ENCODE measurements at regions not wholly inside any gene's neighbourhood (a gene's known extent, or its start where the extent isn't known, plus 50 kb on each side); places are given as distances from the start of the nearest gene placed in this dataset.

DNA sequence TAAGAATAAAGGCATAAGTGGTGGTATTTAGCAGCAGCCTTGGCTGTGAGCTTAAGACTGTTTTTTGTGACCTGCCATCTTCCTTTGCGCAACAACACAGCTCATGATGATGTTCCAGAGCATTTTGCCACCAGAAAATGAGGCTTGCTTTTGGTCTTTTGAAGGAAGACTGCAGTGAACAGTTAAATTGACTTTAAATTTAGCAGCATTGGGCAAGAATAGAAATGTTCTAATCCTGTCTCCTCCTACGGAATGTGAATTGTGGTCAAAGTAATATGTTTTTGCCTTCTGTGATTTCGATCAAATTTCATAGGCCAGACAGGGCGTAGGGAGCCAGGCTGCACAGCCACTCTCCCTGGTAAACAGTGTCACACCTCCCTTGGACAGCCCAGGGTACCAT, 460.7 kb upstream of the RASGRP1 start:
- TF ChIP-seq, protein P1, sequence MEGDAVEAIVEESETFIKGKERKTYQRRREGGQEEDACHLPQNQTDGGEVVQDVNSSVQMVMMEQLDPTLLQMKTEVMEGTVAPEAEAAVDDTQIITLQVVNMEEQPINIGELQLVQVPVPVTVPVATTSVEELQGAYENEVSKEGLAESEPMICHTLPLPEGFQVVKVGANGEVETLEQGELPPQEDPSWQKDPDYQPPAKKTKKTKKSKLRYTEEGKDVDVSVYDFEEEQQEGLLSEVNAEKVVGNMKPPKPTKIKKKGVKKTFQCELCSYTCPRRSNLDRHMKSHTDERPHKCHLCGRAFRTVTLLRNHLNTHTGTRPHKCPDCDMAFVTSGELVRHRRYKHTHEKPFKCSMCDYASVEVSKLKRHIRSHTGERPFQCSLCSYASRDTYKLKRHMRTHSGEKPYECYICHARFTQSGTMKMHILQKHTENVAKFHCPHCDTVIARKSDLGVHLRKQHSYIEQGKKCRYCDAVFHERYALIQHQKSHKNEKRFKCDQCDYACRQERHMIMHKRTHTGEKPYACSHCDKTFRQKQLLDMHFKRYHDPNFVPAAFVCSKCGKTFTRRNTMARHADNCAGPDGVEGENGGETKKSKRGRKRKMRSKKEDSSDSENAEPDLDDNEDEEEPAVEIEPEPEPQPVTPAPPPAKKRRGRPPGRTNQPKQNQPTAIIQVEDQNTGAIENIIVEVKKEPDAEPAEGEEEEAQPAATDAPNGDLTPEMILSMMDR (conservative IDR thresholded peaks at IDR 0.05; ENCODE audit: control insufficient read depth, insufficient read depth, low read depth, low read length): no peak
- peak; percentile 29 for DNase-seq (ENCODE audit: low read depth)
- H3K4me3 ChIP-seq (ENCODE audit: control insufficient read depth, low read depth, low read length): no peak overlapping the region

DNA sequence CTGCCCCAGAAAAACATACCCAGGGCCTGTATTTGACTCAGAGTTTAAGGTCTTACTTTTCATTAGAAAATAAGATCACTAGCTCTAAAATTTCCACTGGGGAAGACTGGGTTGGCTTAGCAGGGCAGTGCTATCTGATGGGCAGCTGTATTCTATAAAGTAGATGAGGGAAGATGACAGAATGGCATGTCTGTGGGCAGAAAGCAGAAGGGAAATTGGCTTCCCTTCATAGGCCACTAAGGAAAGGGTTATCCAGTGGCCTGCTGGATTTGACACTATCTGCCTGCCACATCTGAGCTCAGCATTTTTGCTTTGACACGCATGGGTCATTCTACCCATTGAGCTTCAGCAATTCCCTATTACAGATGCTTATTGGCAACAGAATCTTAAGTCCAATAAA, 461.3 kb upstream of the RASGRP1 start:
- DNase-seq (ENCODE audit: low read depth): no peak
- no peak overlapping the region for H3K4me3 ChIP-seq (ENCODE audit: control insufficient read depth, low read depth, low read length)
- TF ChIP-seq, protein P1 (conservative IDR thresholded peaks at IDR 0.05; ENCODE audit: control insufficient read depth, insufficient read depth, low read depth, low read length): no peak

DNA sequence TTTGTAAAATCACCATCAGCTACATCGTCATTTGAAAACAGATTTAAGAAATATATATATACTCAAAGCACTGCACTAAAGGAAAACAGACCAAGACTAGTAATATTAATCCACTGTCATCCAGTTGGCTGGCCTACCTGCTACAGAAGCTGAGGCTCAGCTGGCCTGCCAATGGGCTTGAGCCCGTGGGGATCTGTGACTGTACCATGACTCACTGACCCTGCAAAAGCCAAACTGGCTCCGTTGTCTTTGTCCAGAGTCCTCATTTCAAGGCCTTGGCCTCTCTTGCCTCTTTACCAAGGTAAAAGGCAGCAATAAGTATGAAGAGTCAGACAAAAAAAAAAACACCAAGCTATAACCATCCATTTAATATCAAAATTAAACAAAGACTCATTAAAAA, 463.5 kb upstream of the RASGRP1 start:
- peak; percentile 89 for DNase-seq (ENCODE audit: low read depth)
- no peak overlapping the region for H3K4me3 ChIP-seq (ENCODE audit: control insufficient read depth, low read depth, low read length)
- TF ChIP-seq, protein P1 (conservative IDR thresholded peaks at IDR 0.05; ENCODE audit: control insufficient read depth, insufficient read depth, low read depth, low read length): no peak

DNA sequence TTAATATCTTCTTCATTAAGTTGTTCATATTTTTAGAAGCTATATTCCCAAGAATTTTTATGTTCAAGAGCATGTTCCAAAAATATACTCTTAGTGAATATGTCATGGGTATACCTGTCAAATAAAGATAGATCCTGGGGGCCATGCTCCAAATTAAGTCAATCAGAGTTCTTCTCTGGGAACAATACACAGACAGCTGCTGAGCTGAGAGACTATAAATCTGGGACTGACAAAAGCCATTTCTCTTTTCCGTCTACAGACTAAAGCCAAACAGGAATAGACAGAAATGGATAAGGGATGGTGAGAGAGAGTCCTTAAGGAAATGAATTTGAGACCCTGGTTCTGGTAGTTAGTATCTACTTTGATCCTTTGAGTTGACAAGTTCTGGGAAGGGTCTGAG, 465.1 kb upstream of the RASGRP1 start:
- no peak for DNase-seq (ENCODE audit: low read depth)
- no peak overlapping the region for H3K4me3 ChIP-seq (ENCODE audit: control insufficient read depth, low read depth, low read length)
- TF ChIP-seq, protein P1 (conservative IDR thresholded peaks at IDR 0.05; ENCODE audit: control insufficient read depth, insufficient read depth, low read depth, low read length): no peak

DNA sequence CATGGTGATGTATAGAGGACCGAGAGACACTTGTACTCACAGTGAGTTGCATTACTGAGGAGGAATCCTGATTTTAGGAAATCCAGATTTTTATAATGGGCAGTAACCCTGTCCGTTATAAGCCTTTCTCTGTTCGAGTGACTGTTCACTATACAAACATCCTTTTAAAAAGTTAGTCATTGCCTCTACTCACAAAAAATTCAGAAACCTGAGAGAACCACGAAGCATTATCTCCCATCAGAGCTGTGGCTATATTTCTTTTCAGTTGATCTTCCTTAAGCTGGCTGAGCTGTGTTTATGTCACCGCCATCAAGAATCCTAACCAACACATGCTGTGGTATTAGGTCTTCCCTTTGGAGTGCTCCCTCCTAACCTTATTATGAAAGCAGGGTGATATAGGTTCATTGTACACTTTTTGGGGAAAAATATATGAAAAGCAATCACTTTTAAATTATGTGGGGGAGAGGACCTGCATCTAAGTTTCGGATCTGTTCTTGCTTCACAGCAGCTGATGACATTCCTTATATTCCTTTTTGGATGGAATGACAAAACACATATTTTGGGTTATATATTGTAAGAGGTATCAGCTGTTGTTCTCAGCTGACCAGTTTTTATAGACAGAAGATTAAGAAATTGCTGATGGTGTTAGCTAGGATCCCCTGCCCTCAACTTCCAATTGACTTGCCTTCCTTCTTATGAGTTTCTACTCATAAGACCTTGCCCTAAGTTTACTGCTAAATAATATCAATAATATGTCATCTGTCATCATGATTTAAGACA, 465.9 kb upstream of the RASGRP1 start:
- TF ChIP-seq, protein P1 (conservative IDR thresholded peaks at IDR 0.05; ENCODE audit: control insufficient read depth, insufficient read depth, low read depth, low read length): no peak
- DNase-seq (ENCODE audit: low read depth): no peak
- no peak overlapping the region for H3K4me3 ChIP-seq (ENCODE audit: control insufficient read depth, low read depth, low read length)

DNA sequence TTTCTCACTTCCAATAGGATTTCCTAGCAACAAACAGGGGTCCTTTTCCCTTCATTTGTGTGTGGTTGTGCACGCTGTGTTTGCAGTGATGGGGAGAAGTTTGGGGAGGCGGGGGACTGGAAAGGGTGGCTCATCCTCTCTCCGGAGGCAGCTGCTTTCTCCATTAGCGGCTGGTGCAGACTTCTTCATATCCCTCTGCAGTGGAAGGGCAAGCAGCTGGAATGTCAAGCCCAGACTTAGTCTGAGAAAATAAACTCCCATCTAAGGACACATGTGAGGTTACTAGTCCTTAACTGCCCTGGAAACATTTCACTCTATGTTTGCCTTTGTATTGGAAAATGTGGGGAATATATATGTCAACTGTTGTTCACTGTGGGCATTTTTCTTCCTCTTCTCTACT, 467.0 kb upstream of the RASGRP1 start:
- H3K4me3 ChIP-seq (ENCODE audit: control insufficient read depth, low read depth, low read length): no peak overlapping the region
- DNase-seq (ENCODE audit: low read depth): no peak
- TF ChIP-seq, protein P1 (conservative IDR thresholded peaks at IDR 0.05; ENCODE audit: control insufficient read depth, insufficient read depth, low read depth, low read length): no peak
